H1 (cell line): ENCODE measurements at regions not wholly inside any gene's neighbourhood (a gene's known extent, or its start where the extent isn't known, plus 50 kb on each side); places are given as distances from the start of the nearest gene placed in this dataset.

Experiments
- CTCF ChIA-PET: fragments of 300-600 bp; sonication (Branson Sonifier 250); formaldehyde crosslinking; loops from one replicate; lab custom pipeline; 2021; ENCODE audit not compliant: partially characterized antibody; lab: Charles Lee
- POLR2A ChIA-PET: fragments of 300-600 bp; sonication (Branson Sonifier 250); formaldehyde crosslinking; loops from one replicate; lab custom pipeline; 2021; ENCODE audit warnings: inconsistent platforms; ENCODE audit not compliant: partially characterized antibody; lab: Charles Lee
- DNase-seq, 2 experiments: peaks; one replicate each; pipeline versions ENCODE4 v3.0.0 to v3.0.0-alpha.2; 2010 to 2022; ENCODE audit warnings: low spot score in 2 of 2, low read depth in 1 of 2, mixed read lengths in 1 of 2
- FAIRE-seq: peaks from 2 replicates; lab custom pipeline; 2011; peaks lifted over from hg19 to GRCh38; lab: Jason Lieb, UNC
- H2AFZ ChIP-seq: 2 replicates; pipeline ENCODE4 v1.8.1; 2012; ENCODE audit warnings: low read length, inconsistent platforms
- H2AK5ac ChIP-seq: 2 replicates; pipeline ENCODE4 v1.6.1; 2013; ENCODE audit warnings: low read depth, low read length
- H2BK120ac ChIP-seq: replicated peaks from 2 replicates; pipeline ENCODE3; 2013; ENCODE audit warnings: low read depth, low read length, inconsistent platforms
- H2BK12ac ChIP-seq: 2 replicates; pipeline ENCODE4 v1.6.1; 2013; ENCODE audit warnings: low read depth, low read length
- H2BK15ac ChIP-seq: 2 replicates; pipeline ENCODE4 v1.6.1; 2013; ENCODE audit warnings: low read length
- H2BK20ac ChIP-seq: 2 replicates; pipeline ENCODE4 v1.6.1; 2013; ENCODE audit warnings: low read length
- H2BK5ac ChIP-seq: 2 replicates; pipeline ENCODE4 v1.6.1; 2013; ENCODE audit warnings: low read depth, low read length
- H3K14ac ChIP-seq: 2 replicates; pipeline ENCODE4 v1.6.1; 2013; ENCODE audit warnings: inconsistent platforms; ENCODE audit not compliant: insufficient read length
- H3K18ac ChIP-seq: 2 replicates; pipeline ENCODE4 v1.6.1; 2013; ENCODE audit warnings: low read length; ENCODE audit errors: extremely low read depth
- H3K23ac ChIP-seq: 2 replicates; pipeline ENCODE4 v1.6.1; 2013; ENCODE audit warnings: inconsistent platforms; ENCODE audit not compliant: insufficient read length
- H3K23me2 ChIP-seq: 2 replicates; pipeline ENCODE4 v1.6.1; 2013; ENCODE audit warnings: low read depth, low read length
- H3K27ac ChIP-seq: 2 replicates; pipeline ENCODE4 v1.6.1; 2011; ENCODE audit warnings: low read depth, low read length, inconsistent platforms
- H3K27me3 ChIP-seq, 4 experiments: replicated peaks in 1 of 4; 1 replicate in 1 of 4; 2 replicates in 3 of 4; pipeline versions ENCODE4 v1.6.1 to v1.8.1; 2011 to 2013; ENCODE audit warnings: low read length in 3 of 4, mild to moderate bottlenecking in 3 of 4, inconsistent platforms in 2 of 4, mixed read lengths in 2 of 4, moderate library complexity in 1 of 4; ENCODE audit not compliant: control insufficient read depth in 3 of 4, insufficient read depth in 3 of 4; ENCODE audit errors: extremely low read depth in 1 of 4
- H3K36me3 ChIP-seq, 4 experiments: 2 replicates each; pipeline versions ENCODE4 v1.6.1 to v1.8.1; 2011 to 2013; ENCODE audit warnings: mild to moderate bottlenecking in 4 of 4, low read length in 3 of 4, moderate library complexity in 2 of 4, control low read depth in 1 of 4, inconsistent platforms in 1 of 4; ENCODE audit not compliant: insufficient read depth in 4 of 4, control insufficient read depth in 2 of 4
- H3K4ac ChIP-seq: replicated peaks from 2 replicates; pipeline ENCODE3; 2013; ENCODE audit warnings: low read length, low read depth, mixed read lengths, inconsistent platforms; ENCODE audit not compliant: insufficient read length
- H3K4me1 ChIP-seq, 4 experiments: replicated peaks in 1 of 4; 1 replicate in 1 of 4; 2 replicates in 3 of 4; pipeline versions ENCODE4 v1.6.1 to v1.8.1; 2011 to 2013; ENCODE audit warnings: low read length in 3 of 4, inconsistent platforms in 2 of 4, mixed read lengths in 1 of 4; ENCODE audit not compliant: insufficient read depth in 4 of 4, control insufficient read depth in 3 of 4
- H3K4me2 ChIP-seq, 2 experiments: 2 replicates each; pipeline versions ENCODE4 v1.6.1 to v1.8.1; 2011 to 2013; ENCODE audit warnings: low read depth in 2 of 2, low read length in 2 of 2, control low read depth in 1 of 2, inconsistent platforms in 1 of 2, mild to moderate bottlenecking in 1 of 2; ENCODE audit not compliant: insufficient read depth in 1 of 2
- H3K4me3 ChIP-seq, 4 experiments: fragments of 200-600, 300-600 bp in 1 of 4; sonication (generic), shearing (Covaris generic), sonication (Bioruptor Twin) in 1 of 4; 2 replicates each; pipeline versions ENCODE4 v1.5.1 to v1.8.1; 2011 to 2016; ENCODE audit warnings: low read length in 4 of 4, low read depth in 3 of 4, control low read depth in 2 of 4, inconsistent platforms in 2 of 4, mild to moderate bottlenecking in 2 of 4, mixed read lengths in 1 of 4, moderate library complexity in 1 of 4; ENCODE audit not compliant: insufficient read depth in 2 of 4; ENCODE audit errors: extremely low read depth in 1 of 4
- H3K56ac ChIP-seq: replicated peaks from 2 replicates; pipeline ENCODE3; 2013; ENCODE audit warnings: low read depth, mild to moderate bottlenecking, mixed read lengths, low read length, inconsistent platforms; ENCODE audit not compliant: insufficient read length
- H3K79me1 ChIP-seq: 2 replicates; pipeline ENCODE4 v1.6.1; 2013; ENCODE audit warnings: low read depth, low read length, control low read depth
- H3K79me2 ChIP-seq, 2 experiments: 2 replicates each; pipeline versions ENCODE4 v1.6.1 to v1.8.1; 2012 to 2013; ENCODE audit warnings: low read length in 2 of 2, mild to moderate bottlenecking in 2 of 2, inconsistent platforms in 1 of 2; ENCODE audit not compliant: insufficient read depth in 2 of 2, control insufficient read depth in 1 of 2
- H3K9ac ChIP-seq, 4 experiments: replicated peaks in 1 of 4; 1 replicate in 1 of 4; 2 replicates in 3 of 4; pipeline versions ENCODE4 v1.6.1 to v1.8.1; 2011 to 2013; ENCODE audit warnings: low read depth in 3 of 4, low read length in 3 of 4, control low read depth in 2 of 4, mild to moderate bottlenecking in 2 of 4, moderate library complexity in 2 of 4, inconsistent platforms in 1 of 4; ENCODE audit errors: extremely low read depth in 1 of 4
- H3K9me3 ChIP-seq, 2 experiments: 2 replicates each; pipeline versions ENCODE4 v1.6.1 to v1.8.1; 2012 to 2013; ENCODE audit warnings: mild to moderate bottlenecking in 2 of 2, moderate library complexity in 2 of 2, control low read depth in 1 of 2, inconsistent platforms in 1 of 2, low read depth in 1 of 2, low read length in 1 of 2, mixed read lengths in 1 of 2; ENCODE audit not compliant: insufficient read depth in 2 of 2
- H4K20me1 ChIP-seq, 2 experiments: replicated peaks in 1 of 2; 2 replicates each; pipeline versions ENCODE3 to v1.8.1; 2011 to 2013; ENCODE audit warnings: inconsistent platforms in 2 of 2, low read length in 2 of 2, mild to moderate bottlenecking in 1 of 2; ENCODE audit not compliant: insufficient read depth in 2 of 2, control insufficient read depth in 1 of 2
- H4K5ac ChIP-seq: 2 replicates; pipeline ENCODE4 v1.6.1; 2013; ENCODE audit warnings: low read length, low read depth, mixed read lengths, inconsistent platforms; ENCODE audit not compliant: insufficient read length
- H4K8ac ChIP-seq: 2 replicates; pipeline ENCODE4 v1.8.0; 2013; ENCODE audit warnings: mild to moderate bottlenecking, moderate library complexity, low read length, inconsistent platforms; ENCODE audit not compliant: insufficient read depth; ENCODE audit errors: extremely low read depth
- H4K91ac ChIP-seq: replicated peaks from 2 replicates; pipeline ENCODE3; 2013; ENCODE audit warnings: low read length, mixed read lengths, inconsistent platforms; ENCODE audit not compliant: insufficient read length
- ASH2L ChIP-seq: fragments of 200-600, 300-600 bp; sonication (generic); IDR thresholded peaks from one replicate; pipeline ENCODE4 v1.7.1; 2017; ENCODE audit warnings: low read length
- BCL11A ChIP-seq, 2 experiments: IDR thresholded peaks; one replicate each; pipeline ENCODE4 v1.6.1; 2011; ENCODE audit warnings: low read depth in 2 of 2, low read length in 2 of 2, mild to moderate bottlenecking in 2 of 2
- GABPA ChIP-seq: IDR thresholded peaks from 2 replicates; pipeline ENCODE4 v1.6.1; 2011; ENCODE audit warnings: mild to moderate bottlenecking, low read length, moderate library complexity, borderline replicate concordance; ENCODE audit not compliant: insufficient read depth
- GTF2F1 ChIP-seq: IDR thresholded peaks from 2 replicates; pipeline ENCODE4 v1.6.1; 2012; ENCODE audit warnings: low read depth, low read length, improper control_type of control experiment, borderline replicate concordance
- KDM4A ChIP-seq: IDR thresholded peaks from one replicate; pipeline ENCODE4 v1.7.1; 2012; ENCODE audit warnings: low read depth, mild to moderate bottlenecking, moderate library complexity, low read length, inconsistent platforms; ENCODE audit not compliant: severe bottlenecking
- KDM5A ChIP-seq: fragments of 200-600 bp; IDR thresholded peaks from 2 replicates; pipeline ENCODE4 v1.7.1; 2012; ENCODE audit warnings: mild to moderate bottlenecking, low read length, inconsistent platforms, mixed read lengths
- MAFK ChIP-seq: IDR thresholded peaks from 2 replicates; pipeline ENCODE4 v1.6.1; 2012; ENCODE audit warnings: low read depth, mild to moderate bottlenecking, improper control_type of control experiment, low read length
- NANOG ChIP-seq: IDR thresholded peaks from 2 replicates; pipeline ENCODE4 v1.6.1; 2011; ENCODE audit warnings: low read length, low read depth, mild to moderate bottlenecking, inconsistent platforms; ENCODE audit not compliant: insufficient read depth, poor library complexity, severe bottlenecking
- RBBP5 ChIP-seq: IDR thresholded peaks from 2 replicates; pipeline ENCODE4 v1.7.1; 2012; ENCODE audit warnings: low read depth, mild to moderate bottlenecking, inconsistent platforms, low read length, moderate library complexity, borderline replicate concordance
- RFX5 ChIP-seq: IDR thresholded peaks from 2 replicates; pipeline ENCODE4 v1.6.1; 2011; ENCODE audit warnings: low read depth, low read length, improper control_type of control experiment, borderline replicate concordance
- YY1 ChIP-seq: IDR thresholded peaks from 2 replicates; pipeline ENCODE4 v1.6.1; 2011; ENCODE audit warnings: low read depth, mild to moderate bottlenecking, low read length
- ZNF274 ChIP-seq: IDR thresholded peaks from 2 replicates; pipeline ENCODE4 v1.7.0; 2012; ENCODE audit warnings: low read length, borderline replicate concordance; ENCODE audit errors: extremely low read depth
- WGBS, 2 experiments: shearing (Covaris generic) in 1 of 2; methylation state at CpG; one replicate each; pipeline versions ENCODE4 v1.1.6 to v1.1.7; 2013 to 2015; ENCODE audit warnings: low lambda C conversion rate in 2 of 2, mixed read lengths in 2 of 2, inconsistent platforms in 1 of 2, low coverage in 1 of 2, missing lambda C conversion rate in 1 of 2; ENCODE audit not compliant: insufficient replicate concordance in 2 of 2, insufficient coverage in 1 of 2, insufficient read length in 1 of 2; ENCODE audit errors: extremely low coverage in 1 of 2, missing lambda C conversion rate in 1 of 2; 5-methylcytosine and 5-hydroxymethylcytosine counted together
- TF ChIP-seq, protein P1 (sequence below): IDR thresholded peaks from 2 replicates; pipeline ENCODE4 v1.6.1; 2012; ENCODE audit warnings: low read length, inconsistent platforms

DNA sequence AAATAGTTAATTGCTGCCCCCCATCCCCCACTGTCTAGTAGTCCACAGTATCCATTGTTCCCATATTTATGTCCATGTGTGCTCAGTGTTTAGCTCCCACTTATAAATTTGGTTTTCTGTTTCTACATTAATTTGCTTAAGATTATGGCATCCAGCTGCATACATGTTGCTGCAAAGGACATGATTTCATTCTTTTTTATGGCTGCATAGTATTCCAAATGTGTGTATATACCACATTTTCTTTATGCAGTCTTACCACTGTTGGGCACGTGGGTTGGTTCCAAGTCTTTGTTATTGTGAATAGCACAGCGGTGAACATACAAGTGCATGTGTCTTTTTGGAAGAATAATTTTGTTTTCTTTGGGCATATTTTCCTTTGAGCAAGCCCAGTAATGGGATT, 113.0 kb upstream of the LNX1 start:
- Histone ChIP-seq H2BK120ac (no peak overlapping the region), H4K5ac (no peak overlapping the region), H3K23me2 (no peaks in the 10 kb centered on the region), H3K27me3 (no peaks in the 10 kb centered on the region), H3K4ac (no peak overlapping the region), H4K91ac (no peak overlapping the region), H2BK5ac (no peak overlapping the region), H3K36me3 (no peaks in the 10 kb centered on the region), H3K9ac (no peak overlapping the region), H3K9me3 (no peaks in the 10 kb centered on the region), H2BK15ac (no peak overlapping the region), H3K27ac (no peak overlapping the region), H3K4me1 (peaks cover 0 to 10% (median 3%) of the 10 kb centered on the region in 4 experiments; a peak in 5 of 7 replicates), H3K18ac (no peak overlapping the region), H3K79me1 (no peaks in the 10 kb centered on the region), H3K4me3 (no peak overlapping the region), H4K20me1 (no peaks in the 10 kb centered on the region), H4K8ac (no peak overlapping the region), H2BK20ac (no peak overlapping the region), H2AK5ac (no peak overlapping the region), H3K23ac (no peak overlapping the region), H3K14ac (no peak overlapping the region), H2AFZ (no peak overlapping the region), H3K4me2 (no peak overlapping the region), H3K56ac (no peak overlapping the region), H2BK12ac (no peak overlapping the region), H3K79me2 (no peaks in the 10 kb centered on the region)
- CTCF ChIA-PET, result interaction anchor here (0.6 to 2.8 kb wide), 4 partner anchors 10 to 530 kb away, joined by 3 to 13 read pairs (median 4); no protein-coding TSS in a partner anchor
- FAIRE-seq (no peak), DNase-seq (no peak)
- WGBS, 2 experiments, result 95% methylated on average over 2 of the region's 2 CpGs; no CpG with 5 or more reads in 1 of the 2 experiments
- POLR2A ChIA-PET, result no interaction called here
- no peak for TF ChIP-seq ZNF274
- TF ChIP-seq ASH2L, result no peak
- TF ChIP-seq NANOG, result no peak
- no peak for TF ChIP-seq BCL11A (IDR thresholded peaks at IDR 0.05; ENCODE audit: low read depth in 2 of 2, low read length in 2 of 2)
- TF ChIP-seq RFX5, result no peak
- no peak for TF ChIP-seq GABPA
- TF ChIP-seq, protein P1, sequence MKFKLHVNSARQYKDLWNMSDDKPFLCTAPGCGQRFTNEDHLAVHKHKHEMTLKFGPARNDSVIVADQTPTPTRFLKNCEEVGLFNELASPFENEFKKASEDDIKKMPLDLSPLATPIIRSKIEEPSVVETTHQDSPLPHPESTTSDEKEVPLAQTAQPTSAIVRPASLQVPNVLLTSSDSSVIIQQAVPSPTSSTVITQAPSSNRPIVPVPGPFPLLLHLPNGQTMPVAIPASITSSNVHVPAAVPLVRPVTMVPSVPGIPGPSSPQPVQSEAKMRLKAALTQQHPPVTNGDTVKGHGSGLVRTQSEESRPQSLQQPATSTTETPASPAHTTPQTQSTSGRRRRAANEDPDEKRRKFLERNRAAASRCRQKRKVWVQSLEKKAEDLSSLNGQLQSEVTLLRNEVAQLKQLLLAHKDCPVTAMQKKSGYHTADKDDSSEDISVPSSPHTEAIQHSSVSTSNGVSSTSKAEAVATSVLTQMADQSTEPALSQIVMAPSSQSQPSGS, result no peak
- TF ChIP-seq MAFK, result no peak
- no peak for TF ChIP-seq GTF2F1
- no peak for TF ChIP-seq KDM4A
- TF ChIP-seq RBBP5, result no peak
- no peak for TF ChIP-seq KDM5A
- no peak for TF ChIP-seq YY1
